A549 (cell line): ENCODE measurements at regions not wholly inside any gene's neighbourhood (a gene's known extent, or its start where the extent isn't known, plus 50 kb on each side); places are given as distances from the start of the nearest gene placed in this dataset.

Source experiments
- ATAC-seq, 2 experiments: fragments of 200-7000 bp in 1 of 2; fragments of >200 bp in 1 of 2; cut with Nextera tagmentation in 1 of 2; cut with Tn5 transposase in 1 of 2; 3 replicates each; pipeline versions ENCODE4 v1.8.0 to v1.9.1; 2018 to 2020; ENCODE audit warnings: mild to moderate bottlenecking in 1 of 2, moderate library complexity in 1 of 2
- CTCF ChIA-PET: fragments of 300-600 bp; sonication (Branson Sonifier 250); formaldehyde crosslinking; extraction: SDS; loops from one replicate; lab custom pipeline; 2021; ENCODE audit warnings: antibody characterized with exemption, inconsistent platforms; lab: Yijun Ruan, JAX
- POLR2A ChIA-PET: fragments of 350-600 bp; formaldehyde crosslinking; extraction: SDS; loops from one replicate; lab custom pipeline; 2021; ENCODE audit warnings: antibody characterized with exemption, inconsistent platforms; lab: Yijun Ruan, JAX
- DNase-seq, 2 experiments: peaks; one replicate each; pipeline versions ENCODE4 v3.0.0 to v3.0.0-alpha.2; 2011 to 2016; ENCODE audit warnings: low read depth in 1 of 2, low spot score in 1 of 2
- FAIRE-seq: peaks from 2 replicates; lab custom pipeline; 2011; peaks lifted over from hg19 to GRCh38; lab: Jason Lieb, UNC
- H3K27ac ChIP-seq, 2 experiments: fragments of >200 bp; sonication (Bioruptor Twin); formaldehyde crosslinking; 3 replicates each; pipeline ENCODE4 v1.5.1; 2016 to 2017
- H3K4me1 ChIP-seq: fragments of >200 bp; sonication (Bioruptor Twin); formaldehyde crosslinking; 3 replicates; pipeline ENCODE4 v1.6.1; 2016
- H3K4me2 ChIP-seq: fragments of >200 bp; sonication (Bioruptor Twin); formaldehyde crosslinking; 3 replicates; pipeline ENCODE4 v1.6.1; 2016
- H3K4me3 ChIP-seq: fragments of >200 bp; sonication (Bioruptor Twin); formaldehyde crosslinking; 3 replicates; pipeline ENCODE4 v1.5.1; 2016
- H3K9me3 ChIP-seq: fragments of >200 bp; sonication (Bioruptor Twin); formaldehyde crosslinking; 3 replicates; pipeline ENCODE4 v1.6.1; 2016
- BCL3 ChIP-seq: fragments of >200 bp; sonication (Bioruptor Twin); formaldehyde crosslinking; IDR thresholded peaks from 3 replicates; pipeline ENCODE4 v1.6.1; 2016
- BHLHE40 ChIP-seq: IDR thresholded peaks from 2 replicates; pipeline ENCODE4 v1.6.1; 2012; ENCODE audit warnings: low read depth, low read length, inconsistent platforms
- CEBPB ChIP-seq, 2 experiments: fragments of >200 bp in 1 of 2; sonication (Bioruptor Twin) in 1 of 2; formaldehyde crosslinking in 1 of 2; IDR thresholded peaks; 2 replicates each; pipeline ENCODE4 v1.6.1; 2012 to 2016
- CHD2 ChIP-seq: fragments of 150-350 bp; IDR thresholded peaks from 2 replicates; pipeline ENCODE4 v1.6.1; 2014; ENCODE audit warnings: low read length; ENCODE audit not compliant: partially characterized antibody
- CTCF ChIP-seq: fragments of >200 bp; sonication (Bioruptor Twin); formaldehyde crosslinking; IDR thresholded peaks from 3 replicates; pipeline ENCODE4 v1.5.1; 2016
- EHF ChIP-seq: fragments of 250-450 bp; sonication (Bioruptor Pico); IDR thresholded peaks from 2 replicates; pipeline ENCODE4 v1.5.0; 2020; ENCODE audit warnings: mild to moderate bottlenecking
- EHMT2 ChIP-seq: fragments of 200-600 bp; sonication (generic); IDR thresholded peaks from 2 replicates; pipeline ENCODE4 v1.6.1; 2016; ENCODE audit warnings: antibody characterized with exemption, low read depth, mild to moderate bottlenecking, moderate library complexity
- ELK1 ChIP-seq: fragments of 150-350 bp; IDR thresholded peaks from 2 replicates; pipeline ENCODE4 v1.6.1; 2014; ENCODE audit warnings: low read depth, mild to moderate bottlenecking, low read length
- GATA3 ChIP-seq: IDR thresholded peaks from 2 replicates; pipeline ENCODE4 v1.6.1; 2012; ENCODE audit warnings: borderline replicate concordance
- HDAC2 ChIP-seq: fragments of 200-600 bp; sonication (generic); IDR thresholded peaks from 2 replicates; pipeline ENCODE4 v1.6.1; 2016
- HOXB5 ChIP-seq: fragments of 250-450 bp; sonication (Bioruptor Pico); IDR thresholded peaks from 2 replicates; pipeline ENCODE4 v1.5.0; 2020; ENCODE audit warnings: mild to moderate bottlenecking, moderate library complexity
- JUN ChIP-seq, 2 experiments: fragments of >200 bp; sonication (Bioruptor Twin); formaldehyde crosslinking; IDR thresholded peaks; 2 replicates in 1 of 2; 3 replicates in 1 of 2; pipeline ENCODE4 v1.6.1; 2016 to 2017
- JUNB ChIP-seq: fragments of >200 bp; sonication (Bioruptor Twin); formaldehyde crosslinking; IDR thresholded peaks from 2 replicates; pipeline ENCODE4 v1.6.1; 2016
- KDM5A ChIP-seq: fragments of 200-600 bp; sonication (generic); IDR thresholded peaks from 2 replicates; pipeline ENCODE4 v1.6.1; 2016; ENCODE audit warnings: antibody characterized with exemption, mild to moderate bottlenecking
- MAFK ChIP-seq: fragments of 450-650 bp; IDR thresholded peaks from 2 replicates; pipeline ENCODE4 v1.6.1; 2014; ENCODE audit not compliant: partially characterized antibody
- MYC ChIP-seq: IDR thresholded peaks from 2 replicates; pipeline ENCODE4 v1.6.1; 2012; ENCODE audit warnings: mild to moderate bottlenecking, inconsistent platforms, low read length, improper control_type of control experiment, borderline replicate concordance
- NPAS2 ChIP-seq: fragments of 250-450 bp; sonication (Bioruptor Pico); IDR thresholded peaks from 2 replicates; pipeline ENCODE4 v1.8.0; 2022; ENCODE audit warnings: mild to moderate bottlenecking, moderate library complexity, borderline replicate concordance
- NR3C1 ChIP-seq: fragments of >200 bp; sonication (Bioruptor Twin); formaldehyde crosslinking; IDR thresholded peaks from 3 replicates; pipeline ENCODE4 v1.6.1; 2017
- PBX3 ChIP-seq: IDR thresholded peaks from 2 replicates; pipeline ENCODE4 v1.6.1; 2012
- PHF8 ChIP-seq: fragments of 200-600 bp; sonication (generic); IDR thresholded peaks from 2 replicates; pipeline ENCODE4 v1.6.1; 2016; ENCODE audit warnings: low read depth, mild to moderate bottlenecking, antibody characterized with exemption, moderate library complexity, borderline replicate concordance
- RARB ChIP-seq: fragments of 250-450 bp; sonication (Bioruptor Pico); IDR thresholded peaks from 2 replicates; pipeline ENCODE4 v1.8.0; 2021; ENCODE audit warnings: mild to moderate bottlenecking, moderate library complexity
- RCOR1 ChIP-seq: fragments of 150-350 bp; IDR thresholded peaks from 2 replicates; pipeline ENCODE4 v1.6.1; 2014; ENCODE audit warnings: antibody characterized with exemption, low read length, low read depth
- TP53 ChIP-seq: fragments of 250-450 bp; sonication (Bioruptor Pico); IDR thresholded peaks from 2 replicates; pipeline ENCODE4 v1.5.0; 2021; ENCODE audit warnings: mild to moderate bottlenecking, moderate library complexity
- USF2 ChIP-seq: fragments of 450-650 bp; IDR thresholded peaks from 2 replicates; pipeline ENCODE4 v1.6.1; 2014; ENCODE audit warnings: antibody characterized with exemption
- ZC3H11A ChIP-seq: fragments of 450-650 bp; IDR thresholded peaks from 2 replicates; pipeline ENCODE4 v1.6.1; 2014; ENCODE audit warnings: antibody characterized with exemption, mild to moderate bottlenecking
- WGBS: methylation state at CpG from one replicate; pipeline ENCODE4 v1.1.6; 2017; ENCODE audit errors: missing lambda C conversion rate; 5-methylcytosine and 5-hydroxymethylcytosine counted together
- TF ChIP-seq, protein P1 (sequence below): fragments of >200 bp; sonication (Bioruptor Twin); formaldehyde crosslinking; IDR thresholded peaks from 2 replicates; pipeline ENCODE4 v1.6.1; 2016
- TF ChIP-seq, protein P2 (sequence below): fragments of 250-450 bp; sonication (Bioruptor Pico); IDR thresholded peaks from 2 replicates; pipeline ENCODE4 v1.5.0; 2020; ENCODE audit warnings: low read depth, mild to moderate bottlenecking, moderate library complexity

DNA sequence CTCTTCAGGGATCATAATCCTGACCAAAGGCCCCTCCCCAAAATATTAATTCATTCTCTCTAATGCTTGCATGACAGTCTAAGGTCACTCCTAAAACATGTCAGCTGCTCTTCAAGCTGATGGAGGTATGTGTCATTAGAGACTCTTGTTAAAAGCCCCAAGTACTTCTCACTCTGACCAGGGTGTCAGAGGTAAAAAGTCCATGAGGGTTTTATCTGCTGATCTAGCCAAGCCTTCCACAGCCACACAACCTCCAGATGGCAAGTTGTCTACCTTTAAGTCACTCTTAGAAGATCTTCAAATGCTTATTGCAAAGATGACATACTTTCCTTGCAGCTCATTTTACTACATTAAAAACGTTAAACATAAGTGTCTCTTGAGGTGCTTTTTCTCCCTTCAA lies 83.6 kb upstream of the ETAA1 start:
- ChIA-PET CTCF (interaction anchor here (0.6 to 1.2 kb wide), 3 partner anchors 9 to 885 kb away, joined by 3 read pairs; no protein-coding TSS in a partner anchor), POLR2A (no interaction called here)
- FAIRE-seq: no peak
- Histone ChIP-seq H3K27ac (no peak overlapping the region), H3K4me3 (no peak overlapping the region), H3K4me1 (peaks cover 27% of the 10 kb centered on the region), H3K4me2 (no peak overlapping the region), H3K9me3 (no peaks in the 10 kb centered on the region)
- TF ChIP-seq CTCF: no peak
- TF ChIP-seq, protein P1, sequence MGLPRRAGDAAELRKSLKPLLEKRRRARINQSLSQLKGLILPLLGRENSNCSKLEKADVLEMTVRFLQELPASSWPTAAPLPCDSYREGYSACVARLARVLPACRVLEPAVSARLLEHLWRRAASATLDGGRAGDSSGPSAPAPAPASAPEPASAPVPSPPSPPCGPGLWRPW: no peak
- TF ChIP-seq, protein P2, sequence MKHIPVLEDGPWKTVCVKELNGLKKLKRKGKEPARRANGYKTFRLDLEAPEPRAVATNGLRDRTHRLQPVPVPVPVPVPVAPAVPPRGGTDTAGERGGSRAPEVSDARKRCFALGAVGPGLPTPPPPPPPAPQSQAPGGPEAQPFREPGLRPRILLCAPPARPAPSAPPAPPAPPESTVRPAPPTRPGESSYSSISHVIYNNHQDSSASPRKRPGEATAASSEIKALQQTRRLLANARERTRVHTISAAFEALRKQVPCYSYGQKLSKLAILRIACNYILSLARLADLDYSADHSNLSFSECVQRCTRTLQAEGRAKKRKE (CRISPR knock-in tag): no peak
- TF ChIP-seq ELK1: no peak
- no peak for TF ChIP-seq RCOR1
- TF ChIP-seq BCL3: no peak
- TF ChIP-seq CEBPB (IDR thresholded peaks at IDR 0.05): no peak
- no peak for TF ChIP-seq TP53 (CRISPR knock-in tag)
- no peak for TF ChIP-seq PHF8
- no peak for TF ChIP-seq HDAC2
- no peak for TF ChIP-seq MAFK
- TF ChIP-seq PBX3: no peak
- TF ChIP-seq KDM5A: no peak
- TF ChIP-seq RARB (CRISPR knock-in tag): no peak
- no peak for TF ChIP-seq USF2
- TF ChIP-seq EHMT2: no peak
- TF ChIP-seq HOXB5 (CRISPR knock-in tag): no peak
- no peak for TF ChIP-seq EHF
- TF ChIP-seq JUNB: no peak
- TF ChIP-seq NR3C1: no peak
- DNase-seq: no peak
- 16% methylated on average over 1 of the region's 1 CpG for WGBS
- ATAC-seq: no peak

- Histone ChIP-seq H3K4me2 (no peak overlapping the region), H3K9me3 (no peaks in the 10 kb centered on the region), H3K4me1 (peaks cover 5% of the 10 kb centered on the region; the same call in 1 of the 3 replicates), H3K27ac (no peak overlapping the region), H3K4me3 (no peak overlapping the region)
- FAIRE-seq: no peak
- POLR2A ChIA-PET: no interaction called here
- no peak for ATAC-seq
- WGBS: 100% methylated on average over 1 of the region's 1 CpG
- TF ChIP-seq, protein P2 (CRISPR knock-in tag): no peak
- no peak for TF ChIP-seq MYC
- no peak for TF ChIP-seq BCL3
- no peak for TF ChIP-seq JUNB
- TF ChIP-seq PBX3: no peak
- TF ChIP-seq ZC3H11A: no peak
- no peak for TF ChIP-seq GATA3
- TF ChIP-seq NR3C1: no peak
- no peak for TF ChIP-seq NPAS2
- no peak for TF ChIP-seq CHD2
- TF ChIP-seq JUN (IDR thresholded peaks at IDR 0.05): no peak
- TF ChIP-seq BHLHE40: no peak
- TF ChIP-seq HDAC2: no peak
- DNase-seq: no peak
- CTCF ChIA-PET: interaction anchor here (1.4 to 1.7 kb wide), 4 partner anchors 24 to 1678 kb away, joined by 3 to 4 read pairs (median 4); no protein-coding TSS in a partner anchor
Measured at GRCh38 chr2:67318031-67318430, 79.1 kb upstream of the ETAA1 start.
